GM23338 (cell line): ENCODE measurements at regions not wholly inside any gene's neighbourhood (a gene's known extent, or its start where the extent isn't known, plus 50 kb on each side); places are given as distances from the start of the nearest gene placed in this dataset.

Source experiments
- ATAC-seq: fragments of 200-7000 bp; cut with Tn5 transposase; 3 replicates; pipeline ENCODE4 v1.9.1; 2020
- DNase-seq: peaks from one replicate; pipeline ENCODE4 v3.0.0-alpha.2; 2015; ENCODE audit warnings: low spot score
- H2AFZ ChIP-seq: fragments of 200-600 bp; sonication (generic); 2 replicates; pipeline ENCODE4 v1.8.0; 2016; ENCODE audit warnings: antibody characterized with exemption, mild to moderate bottlenecking, moderate library complexity
- H3F3A ChIP-seq: fragments of 200-600 bp; sonication (generic); replicated peaks from 2 replicates; pipeline ENCODE4 v1.8.0; 2017; ENCODE audit warnings: antibody characterized with exemption, mixed run types, low read depth
- H3K27ac ChIP-seq: fragments of 200-600 bp; sonication (generic); 2 replicates; pipeline ENCODE4 v1.6.1; 2016; ENCODE audit warnings: low read depth
- H3K27me3 ChIP-seq: fragments of 200-600 bp; sonication (generic); 2 replicates; pipeline ENCODE4 v1.8.0; 2016; ENCODE audit warnings: mild to moderate bottlenecking, mixed run types, moderate library complexity; ENCODE audit not compliant: insufficient read depth
- H3K36me3 ChIP-seq: fragments of 200-600 bp; sonication (generic); 2 replicates; pipeline ENCODE4 v1.8.0; 2016; ENCODE audit warnings: mild to moderate bottlenecking; ENCODE audit not compliant: insufficient read depth
- H3K4me1 ChIP-seq: fragments of 200-600 bp; sonication (generic); 2 replicates; pipeline ENCODE4 v1.8.0; 2016; ENCODE audit warnings: mild to moderate bottlenecking, moderate library complexity; ENCODE audit not compliant: insufficient read depth
- H3K4me2 ChIP-seq: fragments of 200-600 bp; sonication (generic); 2 replicates; pipeline ENCODE4 v1.7.1; 2017; ENCODE audit warnings: mixed run types
- H3K4me3 ChIP-seq: fragments of 200-600 bp; sonication (generic); 2 replicates; pipeline ENCODE4 v1.6.1; 2016; ENCODE audit warnings: mixed run types
- H3K79me2 ChIP-seq: fragments of 200-600 bp; sonication (generic); replicated peaks from 2 replicates; pipeline ENCODE4 v1.8.0; 2017; ENCODE audit warnings: mild to moderate bottlenecking; ENCODE audit not compliant: insufficient read depth
- H3K9me2 ChIP-seq: fragments of 200-600 bp; sonication (generic); 2 replicates; pipeline ENCODE4 v1.8.0; 2017; ENCODE audit not compliant: insufficient read depth
- H4K20me1 ChIP-seq: fragments of 200-600 bp; sonication (generic); replicated peaks from 2 replicates; pipeline ENCODE4 v1.8.0; 2017; ENCODE audit warnings: mild to moderate bottlenecking; ENCODE audit not compliant: insufficient read depth
- H3K27ac Mint-ChIP-seq: 2 replicates; pipeline ENCODE4 v1.8.0; 2020; ENCODE audit warnings: inconsistent platforms, mild to moderate bottlenecking, moderate library complexity, mixed read lengths
- H3K27me3 Mint-ChIP-seq: 3 replicates; pipeline ENCODE4 v1.8.0; 2022; ENCODE audit warnings: low read depth, mild to moderate bottlenecking, moderate library complexity, mixed read lengths, inconsistent platforms; ENCODE audit not compliant: insufficient read depth, poor library complexity
- H3K36me3 Mint-ChIP-seq: 3 replicates; pipeline ENCODE4 v1.8.0; 2021; ENCODE audit warnings: low read depth, mild to moderate bottlenecking, inconsistent platforms, moderate library complexity, mixed read lengths
- H3K4me1 Mint-ChIP-seq: 3 replicates; pipeline ENCODE4 v1.8.0; 2020; ENCODE audit warnings: mild to moderate bottlenecking, inconsistent platforms, mixed read lengths
- H3K4me3 Mint-ChIP-seq: 3 replicates; pipeline ENCODE4 v1.8.0; 2021; ENCODE audit warnings: moderate library complexity, mild to moderate bottlenecking, inconsistent platforms, mixed read lengths
- H3K9me3 Mint-ChIP-seq: 3 replicates; pipeline ENCODE4 v1.8.0; 2020; ENCODE audit warnings: moderate library complexity, mild to moderate bottlenecking, inconsistent platforms, mixed read lengths
- CREB1 ChIP-seq: fragments of 250-450 bp; sonication (Bioruptor Pico); IDR thresholded peaks from 2 replicates; pipeline ENCODE4 v1.5.0; 2020; ENCODE audit warnings: low read depth, mild to moderate bottlenecking, moderate library complexity
- ETS1 ChIP-seq: IDR thresholded peaks from 2 replicates; pipeline ENCODE4 v1.6.1; 2016; ENCODE audit warnings: antibody characterized with exemption
- EZH2 ChIP-seq: fragments of 200-600 bp; sonication (generic); IDR thresholded peaks from one replicate; pipeline ENCODE4 v1.8.0; 2017; ENCODE audit warnings: antibody characterized with exemption, mild to moderate bottlenecking, low read depth; ENCODE audit not compliant: unreplicated experiment
- NANOG ChIP-seq: IDR thresholded peaks from 2 replicates; pipeline ENCODE4 v1.6.1; 2016; ENCODE audit warnings: antibody characterized with exemption, borderline replicate concordance
- REST ChIP-seq: IDR thresholded peaks from one replicate; pipeline ENCODE4 v1.6.1; 2018; ENCODE audit warnings: antibody characterized with exemption; ENCODE audit not compliant: unreplicated experiment
- STAT1 ChIP-seq: IDR thresholded peaks from one replicate; pipeline ENCODE4 v1.6.1; 2016; ENCODE audit warnings: antibody characterized with exemption; ENCODE audit not compliant: unreplicated experiment
- ZNF331 ChIP-seq: fragments of 250-450 bp; sonication (Bioruptor Pico); IDR thresholded peaks from 2 replicates; pipeline ENCODE4 v1.5.0; 2020; ENCODE audit warnings: low read depth, mild to moderate bottlenecking, moderate library complexity
- TF ChIP-seq, protein P1 (sequence below), 2 experiments: fragments of 200-600 bp in 1 of 2; sonication (generic) in 1 of 2; conservative IDR thresholded peaks; 2 replicates each; pipeline versions ENCODE4 v1.5.1 to v1.6.1; 2016 to 2017; ENCODE audit warnings: antibody characterized with exemption in 2 of 2, low read depth in 2 of 2, mild to moderate bottlenecking in 2 of 2, moderate library complexity in 1 of 2
- TF ChIP-seq, protein P2 (sequence below): fragments of 250-450 bp; sonication (Bioruptor Pico); IDR thresholded peaks from 2 replicates; pipeline ENCODE4 v1.5.0; 2020; ENCODE audit warnings: mild to moderate bottlenecking, moderate library complexity

GRCh38 chr2:121074293-121074932 lies 210.6 kb downstream of the TFCP2L1 start:
- peak overlapping the region; percentile 43; the same call in 1 of the 2 replicates for H3K27ac Mint-ChIP-seq
- TF ChIP-seq REST (no peak), ETS1 (no peak), NANOG (no peak), ZNF331 (CRISPR knock-in tag) (no peak), STAT1 (no peak), EZH2 (no peak), CREB1 (CRISPR knock-in tag) (no peak)
- TF ChIP-seq, protein P1, sequence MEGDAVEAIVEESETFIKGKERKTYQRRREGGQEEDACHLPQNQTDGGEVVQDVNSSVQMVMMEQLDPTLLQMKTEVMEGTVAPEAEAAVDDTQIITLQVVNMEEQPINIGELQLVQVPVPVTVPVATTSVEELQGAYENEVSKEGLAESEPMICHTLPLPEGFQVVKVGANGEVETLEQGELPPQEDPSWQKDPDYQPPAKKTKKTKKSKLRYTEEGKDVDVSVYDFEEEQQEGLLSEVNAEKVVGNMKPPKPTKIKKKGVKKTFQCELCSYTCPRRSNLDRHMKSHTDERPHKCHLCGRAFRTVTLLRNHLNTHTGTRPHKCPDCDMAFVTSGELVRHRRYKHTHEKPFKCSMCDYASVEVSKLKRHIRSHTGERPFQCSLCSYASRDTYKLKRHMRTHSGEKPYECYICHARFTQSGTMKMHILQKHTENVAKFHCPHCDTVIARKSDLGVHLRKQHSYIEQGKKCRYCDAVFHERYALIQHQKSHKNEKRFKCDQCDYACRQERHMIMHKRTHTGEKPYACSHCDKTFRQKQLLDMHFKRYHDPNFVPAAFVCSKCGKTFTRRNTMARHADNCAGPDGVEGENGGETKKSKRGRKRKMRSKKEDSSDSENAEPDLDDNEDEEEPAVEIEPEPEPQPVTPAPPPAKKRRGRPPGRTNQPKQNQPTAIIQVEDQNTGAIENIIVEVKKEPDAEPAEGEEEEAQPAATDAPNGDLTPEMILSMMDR (conservative IDR thresholded peaks at IDR 0.05; ENCODE audit: low read depth in 2 of 2), result no peak
- TF ChIP-seq, protein P2, sequence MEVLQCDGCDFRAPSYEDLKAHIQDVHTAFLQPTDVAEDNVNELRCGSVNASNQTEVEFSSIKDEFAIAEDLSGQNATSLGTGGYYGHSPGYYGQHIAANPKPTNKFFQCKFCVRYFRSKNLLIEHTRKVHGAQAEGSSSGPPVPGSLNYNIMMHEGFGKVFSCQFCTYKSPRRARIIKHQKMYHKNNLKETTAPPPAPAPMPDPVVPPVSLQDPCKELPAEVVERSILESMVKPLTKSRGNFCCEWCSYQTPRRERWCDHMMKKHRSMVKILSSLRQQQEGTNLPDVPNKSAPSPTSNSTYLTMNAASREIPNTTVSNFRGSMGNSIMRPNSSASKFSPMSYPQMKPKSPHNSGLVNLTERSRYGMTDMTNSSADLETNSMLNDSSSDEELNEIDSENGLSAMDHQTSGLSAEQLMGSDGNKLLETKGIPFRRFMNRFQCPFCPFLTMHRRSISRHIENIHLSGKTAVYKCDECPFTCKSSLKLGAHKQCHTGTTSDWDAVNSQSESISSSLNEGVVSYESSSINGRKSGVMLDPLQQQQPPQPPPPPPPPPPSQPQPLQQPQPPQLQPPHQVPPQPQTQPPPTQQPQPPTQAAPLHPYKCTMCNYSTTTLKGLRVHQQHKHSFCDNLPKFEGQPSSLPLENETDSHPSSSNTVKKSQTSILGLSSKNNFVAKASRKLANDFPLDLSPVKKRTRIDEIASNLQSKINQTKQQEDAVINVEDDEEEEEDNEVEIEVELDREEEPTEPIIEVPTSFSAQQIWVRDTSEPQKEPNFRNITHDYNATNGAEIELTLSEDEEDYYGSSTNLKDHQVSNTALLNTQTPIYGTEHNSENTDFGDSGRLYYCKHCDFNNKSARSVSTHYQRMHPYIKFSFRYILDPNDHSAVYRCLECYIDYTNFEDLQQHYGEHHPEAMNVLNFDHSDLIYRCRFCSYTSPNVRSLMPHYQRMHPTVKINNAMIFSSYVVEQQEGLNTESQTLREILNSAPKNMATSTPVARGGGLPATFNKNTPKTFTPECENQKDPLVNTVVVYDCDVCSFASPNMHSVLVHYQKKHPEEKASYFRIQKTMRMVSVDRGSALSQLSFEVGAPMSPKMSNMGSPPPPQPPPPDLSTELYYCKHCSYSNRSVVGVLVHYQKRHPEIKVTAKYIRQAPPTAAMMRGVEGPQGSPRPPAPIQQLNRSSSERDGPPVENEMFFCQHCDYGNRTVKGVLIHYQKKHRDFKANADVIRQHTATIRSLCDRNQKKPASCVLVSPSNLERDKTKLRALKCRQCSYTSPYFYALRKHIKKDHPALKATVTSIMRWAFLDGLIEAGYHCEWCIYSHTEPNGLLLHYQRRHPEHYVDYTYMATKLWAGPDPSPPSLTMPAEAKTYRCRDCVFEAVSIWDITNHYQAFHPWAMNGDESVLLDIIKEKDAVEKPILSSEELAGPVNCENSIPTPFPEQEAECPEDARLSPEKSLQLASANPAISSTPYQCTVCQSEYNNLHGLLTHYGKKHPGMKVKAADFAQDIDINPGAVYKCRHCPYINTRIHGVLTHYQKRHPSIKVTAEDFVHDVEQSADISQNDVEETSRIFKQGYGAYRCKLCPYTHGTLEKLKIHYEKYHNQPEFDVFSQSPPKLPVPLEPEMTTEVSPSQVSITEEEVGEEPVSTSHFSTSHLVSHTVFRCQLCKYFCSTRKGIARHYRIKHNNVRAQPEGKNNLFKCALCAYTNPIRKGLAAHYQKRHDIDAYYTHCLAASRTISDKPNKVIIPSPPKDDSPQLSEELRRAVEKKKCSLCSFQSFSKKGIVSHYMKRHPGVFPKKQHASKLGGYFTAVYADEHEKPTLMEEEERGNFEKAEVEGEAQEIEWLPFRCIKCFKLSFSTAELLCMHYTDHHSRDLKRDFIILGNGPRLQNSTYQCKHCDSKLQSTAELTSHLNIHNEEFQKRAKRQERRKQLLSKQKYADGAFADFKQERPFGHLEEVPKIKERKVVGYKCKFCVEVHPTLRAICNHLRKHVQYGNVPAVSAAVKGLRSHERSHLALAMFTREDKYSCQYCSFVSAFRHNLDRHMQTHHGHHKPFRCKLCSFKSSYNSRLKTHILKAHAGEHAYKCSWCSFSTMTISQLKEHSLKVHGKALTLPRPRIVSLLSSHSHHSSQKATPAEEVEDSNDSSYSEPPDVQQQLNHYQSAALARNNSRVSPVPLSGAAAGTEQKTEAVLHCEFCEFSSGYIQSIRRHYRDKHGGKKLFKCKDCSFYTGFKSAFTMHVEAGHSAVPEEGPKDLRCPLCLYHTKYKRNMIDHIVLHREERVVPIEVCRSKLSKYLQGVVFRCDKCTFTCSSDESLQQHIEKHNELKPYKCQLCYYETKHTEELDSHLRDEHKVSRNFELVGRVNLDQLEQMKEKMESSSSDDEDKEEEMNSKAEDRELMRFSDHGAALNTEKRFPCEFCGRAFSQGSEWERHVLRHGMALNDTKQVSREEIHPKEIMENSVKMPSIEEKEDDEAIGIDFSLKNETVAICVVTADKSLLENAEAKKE (CRISPR knock-in tag), result no peak
- Histone ChIP-seq H3K9me2 (no peaks in the 10 kb centered on the region), H3F3A (peaks cover 14% of the 10 kb centered on the region), H3K27me3 (peaks cover 26% of the 10 kb centered on the region), H3K27ac (no peak overlapping the region), H3K4me1 (peaks cover 12% of the 10 kb centered on the region), H3K36me3 (no peaks in the 10 kb centered on the region), H4K20me1 (no peaks in the 10 kb centered on the region), H3K4me3 (no peak overlapping the region), H3K4me2 (peak overlapping the region; percentile 35; the same call in 1 of the 2 replicates), H3K79me2 (no peaks in the 10 kb centered on the region), H2AFZ (no peak overlapping the region)
- peaks cover 7% of the 10 kb centered on the region for H3K4me1 Mint-ChIP-seq
- H3K4me3 Mint-ChIP-seq, result 0 out of 3 replicates have a peak overlapping the region, but pooled peaks have one; percentile 73
- no peaks in the 10 kb centered on the region; the same call in 2 of the 3 replicates for H3K36me3 Mint-ChIP-seq
- H3K27me3 Mint-ChIP-seq, result peaks cover 50% of the 10 kb centered on the region
- peak; percentile 1; the same call in 2 of the 3 replicates for ATAC-seq
- DNase-seq, result no peak
- H3K9me3 Mint-ChIP-seq, result no peaks in the 10 kb centered on the region
